UCSD-AML1 (cell line): ENCODE measurements at regions not wholly inside any gene's neighbourhood (a gene's known extent, or its start where the extent isn't known, plus 50 kb on each side); places are given as distances from the start of the nearest gene placed in this dataset.

Experiments used
- DNase-seq: peaks from one replicate; lab custom pipeline; 2025; ENCODE audit not compliant: unreplicated experiment; lab: John Stamatoyannopoulos, UW

GRCh38 chr3:72334681-72335457, 513.4 kb downstream of the SHQ1 start:
- DNase-seq = no peak

- DNase-seq = no peak
These were observed 515.6 kb downstream of the SHQ1 start for GRCh38 chr3:72332689-72333088.

- DNase-seq = no peak
These were observed 516.2 kb downstream of the SHQ1 start for GRCh38 chr3:72332036-72332435.

GRCh38 chr3:72331076-72331475, 517.2 kb downstream of the SHQ1 start:
- DNase-seq = no peak

GRCh38 chr3:72329354-72329753, 518.9 kb downstream of the SHQ1 start:
- DNase-seq = peak; percentile 46

GRCh38 chr3:72328755-72329277, 519.4 kb downstream of the SHQ1 start:
- DNase-seq = no peak

- DNase-seq = no peak
These were observed 521.2 kb downstream of the SHQ1 start for GRCh38 chr3:72327008-72327407.

GRCh38 chr3:72324253-72324811, 523.9 kb downstream of the SHQ1 start:
- no peak for DNase-seq

- DNase-seq = no peak
These were observed 524.5 kb downstream of the SHQ1 start for GRCh38 chr3:72323773-72324172.

- DNase-seq = no peak
These were observed 525.8 kb downstream of the SHQ1 start for GRCh38 chr3:72322264-72322976.

GRCh38 chr3:72320955-72321303, 527.3 kb downstream of the SHQ1 start:
- no peak for DNase-seq

- no peak for DNase-seq
These were observed 527.9 kb downstream of the SHQ1 start for GRCh38 chr3:72320095-72320954.

- DNase-seq = peak; percentile 39
These were observed 528.8 kb downstream of the SHQ1 start for GRCh38 chr3:72319194-72320094.

- no peak for DNase-seq
These were observed 529.6 kb downstream of the SHQ1 start for GRCh38 chr3:72318504-72319193.

- no peak for DNase-seq
These were observed 530.8 kb downstream of the SHQ1 start for GRCh38 chr3:72317491-72317890.

- no peak for DNase-seq
These were observed 531.6 kb downstream of the SHQ1 start for GRCh38 chr3:72316501-72317279.

- DNase-seq = no peak
These were observed 528.4 kb upstream of the PROK2 start for GRCh38 chr3:72313308-72313707.

- DNase-seq = no peak
These were observed 527.4 kb upstream of the PROK2 start for GRCh38 chr3:72312339-72312738.

GRCh38 chr3:72311425-72311824, 526.5 kb upstream of the PROK2 start:
- no peak for DNase-seq
